Prostate gland (tissue), 2 donors: ENCODE measurements at regions not wholly inside any gene's neighbourhood (a gene's known extent, or its start where the extent isn't known, plus 50 kb on each side); places are given as distances from the start of the nearest gene placed in this dataset.
A peak's percentile ranks its signal among the peaks of the same experiment; 100 is the strongest.

Experiments used
- DNase-seq: peaks from one replicate; pipeline ENCODE4 v3.0.0-alpha.2; 2019; ENCODE audit warnings: low spot score
- H3K27ac ChIP-seq, 2 donors: fragments of 200-600 bp; sonication (generic); 2 replicates each; pipeline ENCODE4 v1.5.1; 2017 to 2019
- H3K27me3 ChIP-seq: fragments of 200-600 bp; sonication (generic); replicated peaks from 2 replicates; pipeline ENCODE4 v1.5.1; 2019; ENCODE audit not compliant: insufficient read depth
- H3K36me3 ChIP-seq, 2 donors: fragments of 200-600 bp; sonication (generic); 1 replicate in 1 of 2; 2 replicates in 1 of 2; pipeline versions ENCODE4 v1.5.1 to v1.8.1; 2017 to 2019
- H3K4me1 ChIP-seq: fragments of 200-600 bp; sonication (generic); replicated peaks from 2 replicates; pipeline ENCODE4 v1.5.1; 2019
- H3K4me3 ChIP-seq, 2 donors: fragments of 200-600 bp; sonication (generic); 2 replicates each; pipeline ENCODE4 v1.5.1; 2017 to 2019
- H3K9me3 ChIP-seq: fragments of 200-600 bp; sonication (generic); 2 replicates; pipeline ENCODE4 v1.5.1; 2017
- CTCF ChIP-seq, 4 experiments: fragments of 200-600 bp in 2 of 4; fragments of 450-650 bp in 2 of 4; sonication (generic) in 2 of 4; IDR thresholded peaks; 1 replicate in 3 of 4; 2 replicates in 1 of 4; pipeline ENCODE4 v1.5.1; 2016 to 2019; ENCODE audit warnings: antibody characterized with exemption in 4 of 4, mild to moderate bottlenecking in 2 of 4, moderate library complexity in 2 of 4
- POLR2A ChIP-seq: fragments of 450-650 bp; IDR thresholded peaks from one replicate; pipeline ENCODE4 v1.6.1; 2016; ENCODE audit warnings: antibody characterized with exemption, mild to moderate bottlenecking
- POLR2AphosphoS5 ChIP-seq: sonication (generic); formaldehyde crosslinking; IDR thresholded peaks from one replicate; pipeline ENCODE4 v1.6.1; 2017; ENCODE audit warnings: antibody characterized with exemption
- WGBS: methylation state at CpG from one replicate; pipeline ENCODE4 v1.1.5; 2018; 5-methylcytosine and 5-hydroxymethylcytosine counted together
- intact Hi-C: fragments of 100-400 bp; cut with DNase I; formaldehyde crosslinking; loops from one replicate; pipeline ENCODE4 v1.14.2; 2022

- no peak overlapping the region for H3K4me3 ChIP-seq
- intact Hi-C loops, result no loop called here
- no peaks in the 10 kb centered on the region for H3K4me1 ChIP-seq
- DNase-seq, result no peak
- H3K27me3 ChIP-seq, result peaks cover 3% of the 10 kb centered on the region
- H3K36me3 ChIP-seq, result no peaks in the 10 kb centered on the region
- 78% methylated on average over 4 of the region's 4 CpGs for WGBS
- H3K9me3 ChIP-seq, result no peaks in the 10 kb centered on the region
- H3K27ac ChIP-seq, result no peak overlapping the region
- TF ChIP-seq POLR2A, result no peak
- no peak for TF ChIP-seq POLR2AphosphoS5
- TF ChIP-seq CTCF (IDR thresholded peaks at IDR 0.05), result no peak
Measured at GRCh38 chr1:30117685-30118084, 605.7 kb downstream of the MATN1 start.

GRCh38 chr1:30111431-30111830 lies 612.0 kb downstream of the MATN1 start:
- no peaks in the 10 kb centered on the region for H3K4me1 ChIP-seq
- H3K36me3 ChIP-seq, result no peaks in the 10 kb centered on the region
- no peak for TF ChIP-seq POLR2AphosphoS5
- peak in 3 of 4 experiments; percentile 37 to 44 (median 44) for TF ChIP-seq CTCF (IDR thresholded peaks at IDR 0.05)
- peak; percentile 19 for DNase-seq
- intact Hi-C loops, result no loop called here
- 3% methylated on average over 14 of the region's 14 CpGs for WGBS
- no peaks in the 10 kb centered on the region for H3K9me3 ChIP-seq
- H3K27me3 ChIP-seq, result peaks cover 8% of the 10 kb centered on the region
- no peak overlapping the region for H3K27ac ChIP-seq
- H3K4me3 ChIP-seq, result no peak overlapping the region

GRCh38 chr1:30110846-30111245 lies 612.5 kb downstream of the MATN1 start:
- H3K9me3 ChIP-seq, result no peaks in the 10 kb centered on the region
- H3K27me3 ChIP-seq, result peaks cover 8% of the 10 kb centered on the region
- no peaks in the 10 kb centered on the region for H3K36me3 ChIP-seq
- WGBS, result 35% methylated on average over 11 of the region's 11 CpGs
- intact Hi-C loops, result no loop called here
- TF ChIP-seq POLR2A (no peak), CTCF (IDR thresholded peaks at IDR 0.05) (no peak), POLR2AphosphoS5 (no peak)
- no peak for DNase-seq
- H3K4me3 ChIP-seq, result no peak overlapping the region
- no peaks in the 10 kb centered on the region for H3K4me1 ChIP-seq
- H3K27ac ChIP-seq, result no peak overlapping the region

- intact Hi-C loops, result loop anchor here (5.0 kb wide), 1 partner anchor 873 kb away; the partner anchor contains the start of gene PTPRU
- H3K4me3 ChIP-seq, result no peak overlapping the region
- TF ChIP-seq CTCF (IDR thresholded peaks at IDR 0.05) (no peak), POLR2A (no peak), POLR2AphosphoS5 (no peak)
- no peak overlapping the region for H3K27ac ChIP-seq
- H3K9me3 ChIP-seq, result no peaks in the 10 kb centered on the region
- DNase-seq, result no peak
- H3K36me3 ChIP-seq, result no peaks in the 10 kb centered on the region
- WGBS, result 35% methylated on average over 10 of the region's 10 CpGs
- peaks cover 5% of the 10 kb centered on the region for H3K27me3 ChIP-seq
- H3K4me1 ChIP-seq, result no peaks in the 10 kb centered on the region
Measured at GRCh38 chr1:30109853-30110252, 613.5 kb downstream of the MATN1 start.

GRCh38 chr1:30108186-30108585 lies 615.2 kb downstream of the MATN1 start:
- WGBS, result 56% methylated on average over 4 of the region's 4 CpGs
- peaks cover 5% of the 10 kb centered on the region for H3K27me3 ChIP-seq
- no peaks in the 10 kb centered on the region for H3K9me3 ChIP-seq
- no peaks in the 10 kb centered on the region for H3K4me1 ChIP-seq
- H3K4me3 ChIP-seq, result no peak overlapping the region
- no peak overlapping the region for H3K27ac ChIP-seq
- intact Hi-C loops, result loop anchor here (5.0 kb wide), 1 partner anchor 871 kb away; the partner anchor contains the start of gene PTPRU
- no peak for DNase-seq
- H3K36me3 ChIP-seq, result no peaks in the 10 kb centered on the region
- TF ChIP-seq POLR2AphosphoS5 (no peak), CTCF (IDR thresholded peaks at IDR 0.05) (no peak), POLR2A (no peak)
